ENCODE measurements at regions not wholly inside any gene's neighbourhood (a gene's known extent, or its start where the extent isn't known, plus 50 kb on each side); places are given as distances from the start of the nearest gene placed in this dataset.

- TF ChIP-seq ARNTL (CRISPR knock-in tag; IDR thresholded peaks at IDR 0.05; ENCODE audit: borderline replicate concordance, low read depth) (no peak), PATZ1 (CRISPR knock-in tag; IDR thresholded peaks at IDR 0.05; ENCODE audit: borderline replicate concordance) (no peak), GLIS3 (CRISPR knock-in tag; IDR thresholded peaks at IDR 0.05) (no peak), ZNF8 (CRISPR knock-in tag; IDR thresholded peaks at IDR 0.05) (no peak), ZNF70 (CRISPR knock-in tag; IDR thresholded peaks at IDR 0.05) (no peak), RARB (CRISPR knock-in tag; IDR thresholded peaks at IDR 0.05) (no peak), ZFP30 (CRISPR knock-in tag; IDR thresholded peaks at IDR 0.05) (no peak), CSRNP3 (CRISPR knock-in tag; IDR thresholded peaks at IDR 0.05) (no peak), PPARA (CRISPR knock-in tag; IDR thresholded peaks at IDR 0.05; ENCODE audit: borderline replicate concordance) (no peak), ISL1 (CRISPR knock-in tag; IDR thresholded peaks at IDR 0.05) (no peak), ZC3H10 (CRISPR knock-in tag; IDR thresholded peaks at IDR 0.05) (no peak), ZFP3 (CRISPR knock-in tag; IDR thresholded peaks at IDR 0.05) (no peak), TCF4 (CRISPR knock-in tag; IDR thresholded peaks at IDR 0.05; ENCODE audit: borderline replicate concordance) (peak; percentile 35; the same call in 1 of the 2 replicates)
Observed at GRCh38 chr16:5467552-5467951, 370.0 kb upstream of the EEF2KMT start.

Measured in SK-N-SH treated with all-trans-retinoic acid at 6 μM for 48 hours (cell line).